SK-N-SH (cell line): ENCODE measurements at regions not wholly inside any gene's neighbourhood (a gene's known extent, or its start where the extent isn't known, plus 50 kb on each side); places are given as distances from the start of the nearest gene placed in this dataset.

Experiments used
- CTCF ChIA-PET: fragments of 300-600, 350-600 bp; formaldehyde crosslinking; extraction: SDS; loops from one replicate; lab custom pipeline; 2021; lab: Yijun Ruan, JAX
- POLR2A ChIA-PET: fragments of 350-600 bp; sonication (Branson Sonifier 250); formaldehyde crosslinking; extraction: SDS; loops from one replicate; lab custom pipeline; 2020; ENCODE audit warnings: antibody characterized with exemption, inconsistent platforms; lab: Yijun Ruan, JAX
- DNase-seq: peaks from one replicate; pipeline ENCODE4 v3.0.0; 2012
- H2AFZ ChIP-seq: fragments of 200-600 bp; sonication (generic); 2 replicates; pipeline ENCODE4 v1.8.1; 2016; ENCODE audit warnings: antibody characterized with exemption, mild to moderate bottlenecking, low read depth
- H3F3A ChIP-seq: fragments of 200-600 bp; sonication (generic); replicated peaks from 2 replicates; pipeline ENCODE3; 2016; ENCODE audit warnings: antibody characterized with exemption, mild to moderate bottlenecking; ENCODE audit not compliant: insufficient read depth
- H3K27ac ChIP-seq, 2 experiments: fragments of 200-500 bp in 1 of 2; fragments of 200-600 bp in 1 of 2; sonication (Bioruptor generic) in 1 of 2; sonication (generic), shearing (Covaris generic) in 1 of 2; 2 replicates each; pipeline versions ENCODE4 v1.5.1 to v1.6.1; 2014 to 2016; ENCODE audit warnings: low read depth in 2 of 2, inconsistent platforms in 1 of 2, low read length in 1 of 2, mild to moderate bottlenecking in 1 of 2, mixed read lengths in 1 of 2
- H3K27me3 ChIP-seq: fragments of 200-600 bp; sonication (generic), shearing (Covaris generic); 2 replicates; pipeline ENCODE4 v1.6.1; 2016; ENCODE audit warnings: mixed run types; ENCODE audit not compliant: insufficient read depth
- H3K36me3 ChIP-seq, 2 experiments: fragments of 200-500 bp in 1 of 2; fragments of 200-600 bp in 1 of 2; sonication (Bioruptor generic) in 1 of 2; sonication (generic) in 1 of 2; replicated peaks in 1 of 2; 2 replicates each; pipeline versions ENCODE3 to v1.5.1; 2014 to 2016; ENCODE audit warnings: low read length in 1 of 2, mild to moderate bottlenecking in 1 of 2; ENCODE audit not compliant: insufficient read depth in 2 of 2, control insufficient read depth in 1 of 2
- H3K4me1 ChIP-seq, 2 experiments: fragments of 200-500 bp in 1 of 2; fragments of 200-600 bp in 1 of 2; sonication (Bioruptor generic) in 1 of 2; sonication (generic), shearing (Covaris generic) in 1 of 2; 2 replicates each; pipeline versions ENCODE4 v1.5.1 to v1.6.1; 2014 to 2016; ENCODE audit warnings: low read depth in 1 of 2, low read length in 1 of 2, mixed run types in 1 of 2; ENCODE audit not compliant: insufficient read depth in 2 of 2, control insufficient read depth in 1 of 2
- H3K4me2 ChIP-seq: fragments of 200-600 bp; sonication (generic), shearing (Covaris generic); 2 replicates; pipeline ENCODE4 v1.6.1; 2017; ENCODE audit warnings: mixed run types
- H3K4me3 ChIP-seq, 2 experiments: fragments of 200-500 bp in 1 of 2; fragments of 200-600 bp in 1 of 2; sonication (Bioruptor generic) in 1 of 2; sonication (generic), shearing (Covaris generic) in 1 of 2; 2 replicates each; pipeline versions ENCODE4 v1.5.1 to v1.8.1; 2014 to 2016; ENCODE audit warnings: low read depth in 2 of 2, inconsistent platforms in 1 of 2, low read length in 1 of 2, mild to moderate bottlenecking in 1 of 2, mixed read lengths in 1 of 2, moderate library complexity in 1 of 2
- H3K79me2 ChIP-seq: fragments of 200-600 bp; sonication (generic); 2 replicates; pipeline ENCODE4 v1.8.1; 2017; ENCODE audit warnings: mild to moderate bottlenecking; ENCODE audit not compliant: insufficient read depth
- H3K9ac ChIP-seq: fragments of 200-600 bp; sonication (generic); 2 replicates; pipeline ENCODE4 v1.6.1; 2017; ENCODE audit warnings: mixed run types
- H3K9me2 ChIP-seq: fragments of 200-600 bp; sonication (generic); 2 replicates; pipeline ENCODE4 v1.6.1; 2017; ENCODE audit warnings: mixed run types
- H3K9me3 ChIP-seq: fragments of 200-600 bp; sonication (generic); 2 replicates; pipeline ENCODE4 v1.6.1; 2017; ENCODE audit warnings: mixed run types, mild to moderate bottlenecking, moderate library complexity
- H4K20me1 ChIP-seq: fragments of 200-600 bp; sonication (generic); 2 replicates; pipeline ENCODE4 v1.6.1; 2017; ENCODE audit warnings: mild to moderate bottlenecking, mixed run types; ENCODE audit not compliant: insufficient read depth
- ELF1 ChIP-seq: IDR thresholded peaks from 2 replicates; pipeline ENCODE4 v1.4.0; 2012
- EP300 ChIP-seq, 2 experiments: IDR thresholded peaks; 2 replicates each; pipeline versions ENCODE4 v1.4.0 to v1.6.1; 2012; ENCODE audit warnings: borderline replicate concordance in 1 of 2, low read depth in 1 of 2, low read length in 1 of 2
- EZH2phosphoT487 ChIP-seq: fragments of 200-600 bp; sonication (generic); IDR thresholded peaks from 2 replicates; pipeline ENCODE4 v1.6.1; 2017; ENCODE audit warnings: low read depth, mixed run types, mild to moderate bottlenecking, antibody characterized with exemption, moderate library complexity, borderline replicate concordance
- FOXM1 ChIP-seq: IDR thresholded peaks from 2 replicates; pipeline ENCODE4 v1.4.0; 2012; ENCODE audit warnings: low read depth, mild to moderate bottlenecking
- GABPA ChIP-seq: IDR thresholded peaks from 2 replicates; pipeline ENCODE4 v1.4.0; 2012; ENCODE audit warnings: low read depth, mild to moderate bottlenecking
- MXI1 ChIP-seq: IDR thresholded peaks from 2 replicates; pipeline ENCODE4 v1.6.1; 2012; ENCODE audit warnings: mild to moderate bottlenecking, low read depth, low read length, improper control_type of control experiment
- NFIC ChIP-seq: IDR thresholded peaks from 2 replicates; pipeline ENCODE4 v1.4.0; 2012; ENCODE audit warnings: borderline replicate concordance
- NRF1 ChIP-seq: IDR thresholded peaks from 2 replicates; pipeline ENCODE4 v1.6.1; 2012; ENCODE audit warnings: low read depth, mild to moderate bottlenecking, low read length
- RAD21 ChIP-seq: IDR thresholded peaks from 2 replicates; pipeline ENCODE4 v1.6.1; 2012; ENCODE audit warnings: mild to moderate bottlenecking, low read length
- RCOR1 ChIP-seq: fragments of 150-350 bp; IDR thresholded peaks from 2 replicates; pipeline ENCODE4 v1.6.1; 2017; ENCODE audit warnings: antibody characterized with exemption, low read length
- RXRA ChIP-seq: IDR thresholded peaks from 2 replicates; pipeline ENCODE4 v1.4.0; 2012; ENCODE audit warnings: low read depth, mild to moderate bottlenecking, borderline replicate concordance
- SMC3 ChIP-seq: IDR thresholded peaks from 2 replicates; pipeline ENCODE4 v1.6.1; 2012; ENCODE audit warnings: low read depth, low read length, improper control_type of control experiment
- TAF1 ChIP-seq: IDR thresholded peaks from 2 replicates; pipeline ENCODE4 v1.6.1; 2012; ENCODE audit warnings: low read depth, mild to moderate bottlenecking, low read length, moderate library complexity, borderline replicate concordance
- YY1 ChIP-seq: IDR thresholded peaks from 2 replicates; pipeline ENCODE4 v1.4.0; 2012; ENCODE audit warnings: low read depth, mild to moderate bottlenecking
- WGBS: methylation state at CpG from one replicate; pipeline ENCODE4 v1.1.6; 2017; ENCODE audit warnings: low lambda C conversion rate; 5-methylcytosine and 5-hydroxymethylcytosine counted together
- TF ChIP-seq, protein P1 (sequence below): fragments of 150-350 bp; IDR thresholded peaks from 2 replicates; pipeline ENCODE4 v1.6.1; 2016; ENCODE audit warnings: mild to moderate bottlenecking, low read depth, low read length
- TF ChIP-seq, protein P2 (sequence below): IDR thresholded peaks from 2 replicates; pipeline ENCODE4 v1.4.0; 2012; ENCODE audit warnings: low read depth, borderline replicate concordance
- TF ChIP-seq, protein P3 (sequence below): IDR thresholded peaks from 2 replicates; pipeline ENCODE4 v1.4.0; 2012; ENCODE audit warnings: low read depth, borderline replicate concordance
- TF ChIP-seq, protein P4 (sequence below): fragments of 150-350 bp; IDR thresholded peaks from 2 replicates; pipeline ENCODE4 v1.6.1; 2017; ENCODE audit warnings: antibody characterized with exemption, low read length, low read depth, borderline replicate concordance

DNA sequence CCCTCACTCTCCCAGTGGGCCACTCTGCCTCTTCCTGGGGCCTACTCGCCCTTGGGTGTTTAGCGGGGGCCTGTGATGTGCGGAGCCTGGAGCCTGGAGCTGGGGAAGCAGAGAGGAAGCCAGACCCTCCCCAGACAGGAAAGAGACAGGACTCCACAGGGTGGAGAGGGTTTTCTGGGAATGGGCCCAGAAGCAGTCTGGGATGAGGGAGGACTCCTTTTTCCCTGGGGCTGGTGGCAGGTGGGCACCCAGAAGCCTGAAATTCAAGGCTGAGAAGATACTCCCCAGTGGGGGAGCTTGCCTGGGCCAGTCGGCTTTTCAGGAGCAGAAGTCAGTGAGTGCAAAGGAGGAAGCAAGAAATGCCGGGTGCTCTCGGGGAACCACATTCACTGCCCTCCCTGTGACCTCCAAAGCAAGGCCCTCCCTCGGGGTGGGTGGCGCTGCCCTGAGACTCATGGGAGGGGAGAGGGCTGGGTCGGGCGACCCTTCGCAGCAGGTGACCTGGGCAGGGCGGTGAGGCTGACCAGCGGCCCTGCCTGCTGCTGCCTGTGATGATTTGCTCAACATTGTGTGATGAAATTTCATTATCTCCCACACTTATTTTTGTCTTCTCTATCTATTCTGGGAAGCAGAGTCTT lies 1377.4 kb downstream of the BRD1 start:
- H3K4me3 ChIP-seq = no peak overlapping the region
- no peaks in the 10 kb centered on the region for H3K9me3 ChIP-seq

More for the DNA sequence above, 1377.4 kb downstream of the BRD1 start:
- Histone ChIP-seq H3K4me1 (no peaks in the 10 kb centered on the region), H3K9me2 (no peaks in the 10 kb centered on the region), H4K20me1 (no peaks in the 10 kb centered on the region), H3K4me2 (no peak overlapping the region), H2AFZ (no peak overlapping the region), H3K36me3 (no peaks in the 10 kb centered on the region), H3F3A (no peaks in the 10 kb centered on the region)
- ChIA-PET POLR2A (no interaction called here), CTCF (no interaction called here)
- TF ChIP-seq RCOR1 (no peak), RXRA (no peak), MXI1 (no peak), EZH2phosphoT487 (no peak), EP300 (IDR thresholded peaks at IDR 0.05; ENCODE audit: borderline replicate concordance in 1 of 2, low read depth in 1 of 2, low read length in 1 of 2) (no peak), ELF1 (no peak), NRF1 (no peak), YY1 (no peak), TAF1 (no peak), NFIC (no peak), FOXM1 (no peak), RAD21 (no peak), SMC3 (no peak), GABPA (no peak)
- TF ChIP-seq, protein P1, sequence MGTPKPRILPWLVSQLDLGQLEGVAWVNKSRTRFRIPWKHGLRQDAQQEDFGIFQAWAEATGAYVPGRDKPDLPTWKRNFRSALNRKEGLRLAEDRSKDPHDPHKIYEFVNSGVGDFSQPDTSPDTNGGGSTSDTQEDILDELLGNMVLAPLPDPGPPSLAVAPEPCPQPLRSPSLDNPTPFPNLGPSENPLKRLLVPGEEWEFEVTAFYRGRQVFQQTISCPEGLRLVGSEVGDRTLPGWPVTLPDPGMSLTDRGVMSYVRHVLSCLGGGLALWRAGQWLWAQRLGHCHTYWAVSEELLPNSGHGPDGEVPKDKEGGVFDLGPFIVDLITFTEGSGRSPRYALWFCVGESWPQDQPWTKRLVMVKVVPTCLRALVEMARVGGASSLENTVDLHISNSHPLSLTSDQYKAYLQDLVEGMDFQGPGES = no peak
- TF ChIP-seq, protein P2, sequence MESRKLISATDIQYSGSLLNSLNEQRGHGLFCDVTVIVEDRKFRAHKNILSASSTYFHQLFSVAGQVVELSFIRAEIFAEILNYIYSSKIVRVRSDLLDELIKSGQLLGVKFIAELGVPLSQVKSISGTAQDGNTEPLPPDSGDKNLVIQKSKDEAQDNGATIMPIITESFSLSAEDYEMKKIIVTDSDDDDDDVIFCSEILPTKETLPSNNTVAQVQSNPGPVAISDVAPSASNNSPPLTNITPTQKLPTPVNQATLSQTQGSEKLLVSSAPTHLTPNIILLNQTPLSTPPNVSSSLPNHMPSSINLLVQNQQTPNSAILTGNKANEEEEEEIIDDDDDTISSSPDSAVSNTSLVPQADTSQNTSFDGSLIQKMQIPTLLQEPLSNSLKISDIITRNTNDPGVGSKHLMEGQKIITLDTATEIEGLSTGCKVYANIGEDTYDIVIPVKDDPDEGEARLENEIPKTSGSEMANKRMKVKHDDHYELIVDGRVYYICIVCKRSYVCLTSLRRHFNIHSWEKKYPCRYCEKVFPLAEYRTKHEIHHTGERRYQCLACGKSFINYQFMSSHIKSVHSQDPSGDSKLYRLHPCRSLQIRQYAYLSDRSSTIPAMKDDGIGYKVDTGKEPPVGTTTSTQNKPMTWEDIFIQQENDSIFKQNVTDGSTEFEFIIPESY = no peak
- TF ChIP-seq, protein P3, sequence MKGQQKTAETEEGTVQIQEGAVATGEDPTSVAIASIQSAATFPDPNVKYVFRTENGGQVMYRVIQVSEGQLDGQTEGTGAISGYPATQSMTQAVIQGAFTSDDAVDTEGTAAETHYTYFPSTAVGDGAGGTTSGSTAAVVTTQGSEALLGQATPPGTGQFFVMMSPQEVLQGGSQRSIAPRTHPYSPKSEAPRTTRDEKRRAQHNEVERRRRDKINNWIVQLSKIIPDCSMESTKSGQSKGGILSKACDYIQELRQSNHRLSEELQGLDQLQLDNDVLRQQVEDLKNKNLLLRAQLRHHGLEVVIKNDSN = no peak
- TF ChIP-seq, protein P4, sequence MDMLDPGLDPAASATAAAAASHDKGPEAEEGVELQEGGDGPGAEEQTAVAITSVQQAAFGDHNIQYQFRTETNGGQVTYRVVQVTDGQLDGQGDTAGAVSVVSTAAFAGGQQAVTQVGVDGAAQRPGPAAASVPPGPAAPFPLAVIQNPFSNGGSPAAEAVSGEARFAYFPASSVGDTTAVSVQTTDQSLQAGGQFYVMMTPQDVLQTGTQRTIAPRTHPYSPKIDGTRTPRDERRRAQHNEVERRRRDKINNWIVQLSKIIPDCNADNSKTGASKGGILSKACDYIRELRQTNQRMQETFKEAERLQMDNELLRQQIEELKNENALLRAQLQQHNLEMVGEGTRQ = no peak
- TF ChIP-seq, all 33 proteins: peak for 0
- Histone ChIP-seq H3K9ac (no peak overlapping the region), H3K27ac (no peak overlapping the region), H3K27me3 (peaks cover 13% of the 10 kb centered on the region; the same call in 1 of the 2 replicates), H3K79me2 (no peaks in the 10 kb centered on the region)
- 51% methylated on average over 6 of the region's 13 CpGs for WGBS
- DNase-seq = no peak
